ENCODE measurements at regions not wholly inside any gene's neighbourhood (a gene's known extent, or its start where the extent isn't known, plus 50 kb on each side); places are given as distances from the start of the nearest gene placed in this dataset.
"Not testable (repeated sequence)": the region's sequence is repeated elsewhere in the genome, so short reads cannot be mapped to it uniquely, and the experiment has no call there.

DNA sequence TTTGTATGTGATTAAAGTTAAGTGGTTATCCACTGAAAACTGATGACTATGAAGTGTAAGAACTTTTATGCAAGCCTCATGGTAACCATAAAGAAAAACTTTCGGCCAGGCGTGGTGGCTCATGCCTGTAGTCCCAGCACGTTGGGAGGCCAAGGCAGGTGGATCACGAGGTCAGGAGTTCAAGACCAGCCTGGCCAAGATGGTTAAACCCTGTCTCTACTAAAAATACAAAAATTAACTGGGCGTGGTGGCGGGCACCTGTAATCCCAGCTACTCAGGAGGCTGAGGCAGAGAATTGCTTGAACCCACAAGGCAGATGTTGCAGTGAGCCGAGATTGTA, 89.0 kb downstream of the TNFRSF13B start:
- TF ChIP-seq, protein P1, sequence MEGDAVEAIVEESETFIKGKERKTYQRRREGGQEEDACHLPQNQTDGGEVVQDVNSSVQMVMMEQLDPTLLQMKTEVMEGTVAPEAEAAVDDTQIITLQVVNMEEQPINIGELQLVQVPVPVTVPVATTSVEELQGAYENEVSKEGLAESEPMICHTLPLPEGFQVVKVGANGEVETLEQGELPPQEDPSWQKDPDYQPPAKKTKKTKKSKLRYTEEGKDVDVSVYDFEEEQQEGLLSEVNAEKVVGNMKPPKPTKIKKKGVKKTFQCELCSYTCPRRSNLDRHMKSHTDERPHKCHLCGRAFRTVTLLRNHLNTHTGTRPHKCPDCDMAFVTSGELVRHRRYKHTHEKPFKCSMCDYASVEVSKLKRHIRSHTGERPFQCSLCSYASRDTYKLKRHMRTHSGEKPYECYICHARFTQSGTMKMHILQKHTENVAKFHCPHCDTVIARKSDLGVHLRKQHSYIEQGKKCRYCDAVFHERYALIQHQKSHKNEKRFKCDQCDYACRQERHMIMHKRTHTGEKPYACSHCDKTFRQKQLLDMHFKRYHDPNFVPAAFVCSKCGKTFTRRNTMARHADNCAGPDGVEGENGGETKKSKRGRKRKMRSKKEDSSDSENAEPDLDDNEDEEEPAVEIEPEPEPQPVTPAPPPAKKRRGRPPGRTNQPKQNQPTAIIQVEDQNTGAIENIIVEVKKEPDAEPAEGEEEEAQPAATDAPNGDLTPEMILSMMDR (conservative IDR thresholded peaks at IDR 0.05 in 1 of 2, IDR thresholded peaks at IDR 0.05 in 1 of 2; ENCODE audit: extremely low read depth in 1 of 2, insufficient read depth in 1 of 2, low read depth in 1 of 2, low read length in 2 of 2) = not testable (repeated sequence)
- TF ChIP-seq EZH2 (IDR thresholded peaks at IDR 0.05; ENCODE audit: borderline replicate concordance, low read length) = not testable (repeated sequence)
